A673 (cell line): ENCODE measurements at regions not wholly inside any gene's neighbourhood (a gene's known extent, or its start where the extent isn't known, plus 50 kb on each side); places are given as distances from the start of the nearest gene placed in this dataset.

ENCODE experiments used
- EZH2 ChIP-seq: fragments of 200-600 bp; sonication (generic); IDR thresholded peaks from 2 replicates; pipeline ENCODE4 v1.6.1; 2017; ENCODE audit warnings: borderline replicate concordance, low read depth, mild to moderate bottlenecking, mixed read lengths, antibody characterized with exemption, low read length; ENCODE audit not compliant: poor library complexity, severe bottlenecking
- TF ChIP-seq, protein P1 (sequence below): fragments of 300-800, 200-600 bp; sonication (generic); conservative IDR thresholded peaks from 2 replicates; pipeline ENCODE4 v1.5.1; 2017; ENCODE audit warnings: low read depth, mild to moderate bottlenecking, antibody characterized with exemption, low read length, moderate library complexity, mixed read lengths

DNA sequence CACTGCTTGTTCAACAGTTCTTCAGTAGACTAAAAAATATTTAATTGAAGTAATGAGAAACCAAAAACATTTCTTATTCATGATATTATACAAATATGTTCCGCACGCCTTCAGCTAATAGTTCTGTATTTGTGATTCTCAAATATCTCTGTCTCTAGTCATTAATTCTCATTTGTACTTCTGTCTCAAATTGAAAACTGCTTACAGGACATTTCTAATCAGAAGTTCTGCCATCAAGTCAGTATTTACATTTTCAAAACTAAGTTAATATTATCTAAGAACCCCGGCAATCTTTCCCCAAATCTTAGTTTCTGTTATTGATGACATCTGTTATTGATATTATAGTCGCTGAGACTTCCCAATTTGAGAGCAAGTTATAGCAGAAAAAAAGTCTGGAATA, 78.6 kb upstream of the PGRMC2 start:
- TF ChIP-seq, protein P1, sequence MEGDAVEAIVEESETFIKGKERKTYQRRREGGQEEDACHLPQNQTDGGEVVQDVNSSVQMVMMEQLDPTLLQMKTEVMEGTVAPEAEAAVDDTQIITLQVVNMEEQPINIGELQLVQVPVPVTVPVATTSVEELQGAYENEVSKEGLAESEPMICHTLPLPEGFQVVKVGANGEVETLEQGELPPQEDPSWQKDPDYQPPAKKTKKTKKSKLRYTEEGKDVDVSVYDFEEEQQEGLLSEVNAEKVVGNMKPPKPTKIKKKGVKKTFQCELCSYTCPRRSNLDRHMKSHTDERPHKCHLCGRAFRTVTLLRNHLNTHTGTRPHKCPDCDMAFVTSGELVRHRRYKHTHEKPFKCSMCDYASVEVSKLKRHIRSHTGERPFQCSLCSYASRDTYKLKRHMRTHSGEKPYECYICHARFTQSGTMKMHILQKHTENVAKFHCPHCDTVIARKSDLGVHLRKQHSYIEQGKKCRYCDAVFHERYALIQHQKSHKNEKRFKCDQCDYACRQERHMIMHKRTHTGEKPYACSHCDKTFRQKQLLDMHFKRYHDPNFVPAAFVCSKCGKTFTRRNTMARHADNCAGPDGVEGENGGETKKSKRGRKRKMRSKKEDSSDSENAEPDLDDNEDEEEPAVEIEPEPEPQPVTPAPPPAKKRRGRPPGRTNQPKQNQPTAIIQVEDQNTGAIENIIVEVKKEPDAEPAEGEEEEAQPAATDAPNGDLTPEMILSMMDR: no peak
- TF ChIP-seq EZH2: no peak
